Progenitor cell of endocrine pancreas (in vitro differentiated cells): ENCODE measurements at regions not wholly inside any gene's neighbourhood (a gene's known extent, or its start where the extent isn't known, plus 50 kb on each side); places are given as distances from the start of the nearest gene placed in this dataset.

Experiments
- DNase-seq: peaks from one replicate; pipeline ENCODE4 v3.0.0; 2021; ENCODE audit warnings: low spot score; ENCODE audit not compliant: unreplicated experiment
- H3K27ac Mint-ChIP-seq: 2 replicates; pipeline ENCODE4 v1.8.0; 2021; ENCODE audit warnings: mild to moderate bottlenecking, moderate library complexity, mixed read lengths
- H3K27me3 Mint-ChIP-seq: 2 replicates; pipeline ENCODE4 v1.8.0; 2021; ENCODE audit warnings: mixed read lengths
- H3K36me3 Mint-ChIP-seq: 2 replicates; pipeline ENCODE4 v1.8.0; 2022; ENCODE audit warnings: mixed read lengths; ENCODE audit not compliant: insufficient read depth
- H3K4me1 Mint-ChIP-seq: 2 replicates; pipeline ENCODE4 v1.8.0; 2021; ENCODE audit warnings: low read depth, mixed read lengths
- H3K4me3 Mint-ChIP-seq: 2 replicates; pipeline ENCODE4 v1.8.0; 2021; ENCODE audit warnings: low read depth, mild to moderate bottlenecking, moderate library complexity, mixed read lengths
- H3K9me3 Mint-ChIP-seq: 2 replicates; pipeline ENCODE4 v1.8.0; 2021; ENCODE audit warnings: low read depth, mixed read lengths
- TF ChIP-seq, protein P1 (sequence below): fragments of 200-600 bp; sonication (generic); IDR thresholded peaks from one replicate; pipeline ENCODE4 v1.5.0; 2021; ENCODE audit warnings: antibody characterized with exemption, mild to moderate bottlenecking; ENCODE audit not compliant: unreplicated experiment

- no peaks in the 10 kb centered on the region for H3K27me3 Mint-ChIP-seq
- peaks cover 1% of the 10 kb centered on the region for H3K4me1 Mint-ChIP-seq
- DNase-seq = no peak
- H3K9me3 Mint-ChIP-seq = peaks cover 2% of the 10 kb centered on the region
- TF ChIP-seq, protein P1, sequence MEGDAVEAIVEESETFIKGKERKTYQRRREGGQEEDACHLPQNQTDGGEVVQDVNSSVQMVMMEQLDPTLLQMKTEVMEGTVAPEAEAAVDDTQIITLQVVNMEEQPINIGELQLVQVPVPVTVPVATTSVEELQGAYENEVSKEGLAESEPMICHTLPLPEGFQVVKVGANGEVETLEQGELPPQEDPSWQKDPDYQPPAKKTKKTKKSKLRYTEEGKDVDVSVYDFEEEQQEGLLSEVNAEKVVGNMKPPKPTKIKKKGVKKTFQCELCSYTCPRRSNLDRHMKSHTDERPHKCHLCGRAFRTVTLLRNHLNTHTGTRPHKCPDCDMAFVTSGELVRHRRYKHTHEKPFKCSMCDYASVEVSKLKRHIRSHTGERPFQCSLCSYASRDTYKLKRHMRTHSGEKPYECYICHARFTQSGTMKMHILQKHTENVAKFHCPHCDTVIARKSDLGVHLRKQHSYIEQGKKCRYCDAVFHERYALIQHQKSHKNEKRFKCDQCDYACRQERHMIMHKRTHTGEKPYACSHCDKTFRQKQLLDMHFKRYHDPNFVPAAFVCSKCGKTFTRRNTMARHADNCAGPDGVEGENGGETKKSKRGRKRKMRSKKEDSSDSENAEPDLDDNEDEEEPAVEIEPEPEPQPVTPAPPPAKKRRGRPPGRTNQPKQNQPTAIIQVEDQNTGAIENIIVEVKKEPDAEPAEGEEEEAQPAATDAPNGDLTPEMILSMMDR = no peak
- no peaks in the 10 kb centered on the region for H3K36me3 Mint-ChIP-seq
- no peak overlapping the region for H3K4me3 Mint-ChIP-seq
- no peak overlapping the region for H3K27ac Mint-ChIP-seq
These were observed 557.4 kb downstream of the SOX11 start for GRCh38 chr2:6249557-6249956.

DNA sequence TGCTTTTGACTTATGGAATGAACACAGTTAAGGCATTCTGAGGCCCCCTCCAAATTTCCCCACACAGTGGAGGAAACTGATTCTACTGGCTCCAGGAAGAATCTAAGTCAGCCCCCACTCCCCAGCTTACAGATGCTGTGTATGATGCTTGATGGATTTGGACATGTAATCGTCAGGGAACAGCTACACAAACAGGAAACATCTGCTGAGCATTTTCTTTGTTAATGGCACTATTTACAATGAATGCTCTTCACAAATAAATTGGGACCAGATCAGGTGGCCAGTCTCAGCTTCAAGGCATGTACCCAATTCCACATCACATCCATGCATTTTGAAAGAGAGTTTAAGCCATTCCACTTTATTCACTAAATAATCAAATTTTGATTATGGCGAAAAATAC is 562.3 kb downstream of the SOX11 start:
- DNase-seq = no peak
- H3K27me3 Mint-ChIP-seq = no peaks in the 10 kb centered on the region
- H3K9me3 Mint-ChIP-seq = no peaks in the 10 kb centered on the region
- no peaks in the 10 kb centered on the region for H3K36me3 Mint-ChIP-seq
- H3K27ac Mint-ChIP-seq = no peak overlapping the region
- TF ChIP-seq, protein P1 = no peak
- no peak overlapping the region for H3K4me3 Mint-ChIP-seq
- H3K4me1 Mint-ChIP-seq = peaks cover 1% of the 10 kb centered on the region

GRCh38 chr2:6264198-6264597 is 572.0 kb downstream of the SOX11 start:
- TF ChIP-seq, protein P1 = no peak
- H3K27ac Mint-ChIP-seq = no peak overlapping the region
- H3K4me3 Mint-ChIP-seq = no peak overlapping the region
- H3K27me3 Mint-ChIP-seq = no peaks in the 10 kb centered on the region
- no peaks in the 10 kb centered on the region for H3K36me3 Mint-ChIP-seq
- no peaks in the 10 kb centered on the region for H3K4me1 Mint-ChIP-seq
- no peak for DNase-seq
- peaks cover 6% of the 10 kb centered on the region for H3K9me3 Mint-ChIP-seq

DNA sequence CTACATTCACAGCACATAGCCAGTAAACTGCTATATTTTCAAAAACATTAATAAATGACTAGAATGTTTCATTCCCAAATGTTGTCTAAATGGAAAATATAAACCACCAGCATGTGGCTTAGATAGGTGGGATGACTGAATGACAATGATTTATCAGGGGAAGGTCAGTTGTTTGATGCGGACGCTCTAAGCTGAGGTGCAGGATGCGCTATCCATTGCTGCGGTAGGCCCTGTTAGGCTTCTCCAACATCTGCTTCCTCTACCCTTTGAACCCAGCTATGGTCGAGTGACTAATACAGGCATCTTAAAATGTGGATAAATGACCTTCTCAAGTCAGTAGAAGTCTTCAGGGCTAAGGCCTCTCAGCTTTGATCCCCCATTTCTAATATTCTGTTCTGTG is 584.2 kb downstream of the CMPK2 start:
- H3K4me3 Mint-ChIP-seq = no peak overlapping the region
- no peaks in the 10 kb centered on the region for H3K27me3 Mint-ChIP-seq
- H3K27ac Mint-ChIP-seq = no peak overlapping the region

DNA sequence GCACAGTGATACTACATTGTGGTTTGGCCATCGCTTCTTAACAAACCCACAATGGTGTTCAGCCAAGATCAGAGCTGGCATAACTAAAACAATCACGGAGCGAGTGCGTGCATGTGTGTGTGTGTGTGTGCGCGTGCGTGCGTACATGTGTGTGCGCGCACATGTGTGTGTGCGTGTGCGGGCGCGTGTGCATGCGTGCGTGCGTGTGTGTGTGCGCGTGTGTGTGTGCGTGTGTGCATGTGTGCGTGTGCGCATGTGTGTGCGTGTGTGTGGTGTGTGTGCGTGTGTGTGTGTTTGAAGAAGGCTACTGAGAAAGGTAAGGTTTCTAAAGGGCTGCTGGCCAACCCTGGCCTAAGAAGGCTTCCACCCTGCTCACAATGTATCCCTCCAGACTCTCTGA is 582.4 kb downstream of the CMPK2 start:
- no peaks in the 10 kb centered on the region for H3K9me3 Mint-ChIP-seq
- DNase-seq = no peak
- H3K36me3 Mint-ChIP-seq = no peaks in the 10 kb centered on the region
- TF ChIP-seq, protein P1 = no peak
- no peak overlapping the region for H3K4me3 Mint-ChIP-seq
- H3K4me1 Mint-ChIP-seq = no peaks in the 10 kb centered on the region
- no peaks in the 10 kb centered on the region for H3K27me3 Mint-ChIP-seq
- H3K27ac Mint-ChIP-seq = no peak overlapping the region

More for the DNA sequence above, 584.2 kb downstream of the CMPK2 start:
- Mint-ChIP-seq H3K9me3 (peaks cover 3% of the 10 kb centered on the region), H3K36me3 (no peaks in the 10 kb centered on the region), H3K4me1 (no peaks in the 10 kb centered on the region)
- TF ChIP-seq, protein P1 = no peak
- DNase-seq = no peak
